GM19438 (cell line): ENCODE measurements at regions not wholly inside any gene's neighbourhood (a gene's known extent, or its start where the extent isn't known, plus 50 kb on each side); places are given as distances from the start of the nearest gene placed in this dataset.

Experiments
- ATAC-seq: cut with Tn5 transposase; IDR thresholded peaks from one replicate; pipeline ENCODE4 v1.9.1; 2021; ENCODE audit warnings: low read depth; ENCODE audit not compliant: unreplicated experiment

DNA sequence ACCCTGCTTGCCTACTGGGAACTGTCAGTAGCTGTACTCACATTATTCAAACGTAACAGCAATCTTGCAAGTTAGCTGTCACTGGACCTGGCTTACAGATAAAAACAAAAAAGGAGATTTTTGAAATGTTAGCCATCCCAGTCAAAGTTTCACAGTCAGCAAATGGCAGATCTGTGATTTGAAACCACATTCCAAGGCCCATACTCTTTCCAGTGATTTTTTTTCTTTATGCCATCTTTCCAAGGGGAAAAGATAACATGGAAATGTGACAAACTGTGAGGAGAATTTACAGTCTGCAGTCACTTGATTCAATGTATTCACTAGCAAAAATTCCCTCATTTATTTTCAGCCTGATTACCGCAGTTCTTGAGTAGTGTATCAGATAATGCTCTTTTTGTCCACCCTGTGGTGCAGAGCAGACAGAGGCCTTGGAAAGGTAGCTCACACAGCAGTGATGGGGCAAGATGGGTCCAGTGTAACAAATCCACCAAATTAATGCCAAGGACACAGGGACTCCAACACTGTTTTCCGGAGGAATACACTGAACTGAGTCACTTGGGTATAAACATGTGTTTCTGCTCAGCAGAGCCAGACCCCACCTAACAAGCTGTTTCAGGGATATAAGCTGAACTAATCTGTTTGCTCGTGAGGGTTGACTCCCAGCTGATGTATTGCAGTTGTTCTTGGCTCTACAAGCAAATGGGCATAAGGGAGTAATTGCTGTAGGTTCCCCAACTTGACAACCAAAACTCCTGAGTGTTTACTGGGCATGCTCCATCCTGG, 49.9 kb upstream of the ADGRF1 start:
- ATAC-seq = no peak
